BLaER1 treated with 17β-estradiol and CSF1 and Interleukin-3, amounts not matched to agents 10 nM and 100 nM (cell line): ENCODE measurements at regions not wholly inside any gene's neighbourhood (a gene's known extent, or its start where the extent isn't known, plus 50 kb on each side); places are given as distances from the start of the nearest gene placed in this dataset.
"Not testable (repeated sequence)": the region's sequence is repeated elsewhere in the genome, so short reads cannot be mapped to it uniquely, and the experiment has no call there.

Experiments
- H3K27ac ChIP-seq, 11 experiments: shearing (Covaris generic); formaldehyde crosslinking; 2 replicates each; pipeline ENCODE4 v1.8.1; 2022
- H3K27me3 ChIP-seq, 11 experiments: shearing (Covaris generic); formaldehyde crosslinking; 2 replicates each; pipeline ENCODE4 v1.8.1; 2022
- H3K36me3 ChIP-seq, 11 experiments: shearing (Covaris generic); formaldehyde crosslinking; 2 replicates each; pipeline ENCODE4 v1.8.1; 2022
- H3K4me1 ChIP-seq, 10 experiments: shearing (Covaris generic); formaldehyde crosslinking; 2 replicates each; pipeline ENCODE4 v1.8.1; 2022
- H3K4me2 ChIP-seq, 11 experiments: shearing (Covaris generic); formaldehyde crosslinking; 2 replicates each; pipeline ENCODE4 v1.8.1; 2022
- H3K4me3 ChIP-seq, 10 experiments: shearing (Covaris generic); formaldehyde crosslinking; 2 replicates each; pipeline ENCODE4 v1.8.1; 2022
- H3K9ac ChIP-seq, 11 experiments: shearing (Covaris generic); formaldehyde crosslinking; 2 replicates each; pipeline ENCODE4 v1.8.1; 2022
- H3K9me3 ChIP-seq, 11 experiments: shearing (Covaris generic); formaldehyde crosslinking; replicated peaks in 1 of 11; 2 replicates each; pipeline ENCODE4 v1.8.1; 2022
- H4K20me1 ChIP-seq, 11 experiments: shearing (Covaris generic); formaldehyde crosslinking; 2 replicates each; pipeline ENCODE4 v1.8.1; 2022
- Cebpa-rat ChIP-seq, 11 experiments: shearing (Covaris generic); IDR thresholded peaks; 2 replicates each; pipeline ENCODE4 v1.8.1; 2022

DNA sequence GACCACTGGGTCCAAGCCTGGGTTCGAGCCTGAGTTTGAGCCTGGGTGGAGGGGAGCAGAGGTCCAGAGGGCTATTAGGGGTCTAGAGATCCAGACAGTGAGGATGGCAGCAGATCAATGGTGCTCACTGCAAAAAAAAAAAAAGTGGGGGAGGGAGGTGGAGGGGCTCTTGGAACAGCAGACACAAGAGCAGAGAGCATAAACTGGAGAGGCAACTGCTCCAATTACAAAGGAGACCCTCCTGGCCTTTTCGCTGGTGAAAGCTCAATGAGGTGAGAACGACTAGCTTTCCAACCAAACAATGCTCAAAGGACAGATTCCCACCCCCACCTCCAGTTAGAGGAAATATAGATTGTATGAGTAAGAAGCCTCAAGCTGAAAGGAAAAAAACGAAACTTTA is 124.2 kb upstream of the TSPAN8 start:
- Histone ChIP-seq H3K27ac (no peak overlapping the region), H3K4me2 (no peak overlapping the region), H3K9ac (no peak overlapping the region), H3K36me3 (no peaks in the 10 kb centered on the region), H3K4me1 (no peaks in the 10 kb centered on the region), H3K9me3 (no peaks in the 10 kb centered on the region), H3K4me3 (no peak overlapping the region), H3K27me3 (no peaks in the 10 kb centered on the region), H4K20me1 (no peaks in the 10 kb centered on the region)
- no peak for TF ChIP-seq Cebpa-rat (IDR thresholded peaks at IDR 0.05)

DNA sequence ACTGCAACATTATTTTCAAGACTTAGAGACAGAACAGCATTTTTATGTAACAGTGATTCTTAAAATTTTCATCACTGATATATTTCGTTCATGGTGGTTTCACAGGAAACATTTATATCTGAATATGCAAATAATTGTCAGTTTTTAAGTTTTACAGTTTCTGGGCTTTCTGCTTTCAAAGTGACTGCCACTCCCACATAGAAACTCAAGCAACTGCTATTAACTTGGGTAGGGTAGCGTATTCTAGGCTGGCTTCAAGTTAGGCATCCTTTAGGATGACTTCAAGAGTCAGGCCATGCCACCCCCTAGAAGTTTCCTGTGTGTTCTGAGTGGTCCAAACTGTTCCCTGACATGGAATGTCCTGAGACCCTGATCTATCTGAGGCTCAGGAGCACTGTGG is 123.6 kb upstream of the TSPAN8 start:
- Histone ChIP-seq H3K9ac (no peak overlapping the region), H3K4me3 (no peak overlapping the region), H3K9me3 (no peaks in the 10 kb centered on the region), H3K27ac (no peak overlapping the region), H3K4me2 (no peak overlapping the region), H4K20me1 (no peaks in the 10 kb centered on the region), H3K36me3 (no peaks in the 10 kb centered on the region), H3K4me1 (no peaks in the 10 kb centered on the region), H3K27me3 (no peaks in the 10 kb centered on the region)
- no peak for TF ChIP-seq Cebpa-rat (IDR thresholded peaks at IDR 0.05)

DNA sequence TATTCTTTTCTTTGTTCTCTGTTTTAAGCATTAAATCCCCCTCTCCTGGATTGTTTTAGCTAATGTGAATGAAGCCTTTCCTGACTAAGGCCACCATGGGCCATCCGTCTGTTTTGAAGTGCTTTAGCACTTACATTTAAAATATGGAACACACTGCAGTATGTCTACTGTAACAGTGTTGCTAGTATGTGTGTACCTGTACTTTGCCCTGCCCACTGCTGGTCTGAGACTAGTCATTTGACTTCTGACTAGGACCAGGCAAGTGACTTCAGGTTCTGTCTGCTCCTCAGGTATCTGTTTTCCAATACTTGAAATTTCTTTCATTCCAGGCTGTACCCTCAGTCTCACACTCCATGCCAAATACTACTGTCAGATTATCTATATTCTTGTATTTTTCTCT is 120.1 kb upstream of the TSPAN8 start:
- no peak overlapping the region for H3K27ac ChIP-seq

DNA sequence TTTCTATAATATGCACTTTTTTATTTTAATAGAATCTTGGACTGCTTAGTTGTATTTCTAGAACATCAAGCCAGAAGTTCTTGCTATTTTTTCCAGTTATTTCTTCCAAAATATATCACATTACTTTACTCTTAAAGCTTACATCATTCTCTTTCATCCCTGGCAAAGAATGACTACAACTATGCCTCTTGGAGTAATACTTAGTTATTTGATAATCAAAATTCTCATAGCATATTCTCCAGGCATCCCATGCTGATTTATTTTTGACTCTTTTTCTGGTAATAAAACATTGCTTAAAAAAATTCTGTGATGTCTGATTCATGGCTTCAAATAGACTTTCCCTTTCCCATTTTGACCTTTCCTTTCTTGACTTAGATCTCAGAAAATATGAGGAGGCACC is 118.7 kb upstream of the TSPAN8 start:
- no peaks in the 10 kb centered on the region for H3K36me3 ChIP-seq
- TF ChIP-seq Cebpa-rat (IDR thresholded peaks at IDR 0.05): no peak
- no peaks in the 10 kb centered on the region for H3K9me3 ChIP-seq
- no peak overlapping the region for H3K27ac ChIP-seq
- no peaks in the 10 kb centered on the region for H3K4me1 ChIP-seq
- no peaks in the 10 kb centered on the region for H4K20me1 ChIP-seq
- no peaks in the 10 kb centered on the region for H3K27me3 ChIP-seq
- no peak overlapping the region for H3K4me2 ChIP-seq
- no peak overlapping the region for H3K4me3 ChIP-seq
- H3K9ac ChIP-seq: no peak overlapping the region

More for the DNA sequence above, 120.1 kb upstream of the TSPAN8 start:
- no peaks in the 10 kb centered on the region for H3K4me1 ChIP-seq
- H3K9ac ChIP-seq: no peak overlapping the region
- H3K27me3 ChIP-seq: no peaks in the 10 kb centered on the region
- H4K20me1 ChIP-seq: no peaks in the 10 kb centered on the region
- H3K4me3 ChIP-seq: no peak overlapping the region
- no peak overlapping the region for H3K4me2 ChIP-seq
- TF ChIP-seq Cebpa-rat (IDR thresholded peaks at IDR 0.05): no peak
- no peaks in the 10 kb centered on the region for H3K36me3 ChIP-seq
- H3K9me3 ChIP-seq: no peaks in the 10 kb centered on the region

DNA sequence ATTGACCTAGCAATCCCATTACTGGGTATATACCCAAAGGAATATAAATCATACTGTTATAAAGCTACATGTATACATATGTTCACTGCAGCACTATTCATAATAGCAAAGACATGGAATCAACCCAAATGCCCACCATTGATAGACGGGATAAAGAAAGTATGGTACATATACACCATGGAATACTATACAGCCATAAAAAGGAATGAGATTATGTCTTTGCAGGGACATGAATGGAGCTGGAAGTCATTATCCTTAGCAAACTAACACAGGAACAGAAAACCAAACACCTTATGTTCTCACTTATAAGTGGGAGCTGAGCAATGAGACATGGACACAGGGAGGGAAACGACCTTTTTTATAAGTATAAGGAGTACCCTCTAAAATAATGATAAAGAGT is 113.0 kb upstream of the TSPAN8 start:
- H3K4me2 ChIP-seq: not testable (repeated sequence)

DNA sequence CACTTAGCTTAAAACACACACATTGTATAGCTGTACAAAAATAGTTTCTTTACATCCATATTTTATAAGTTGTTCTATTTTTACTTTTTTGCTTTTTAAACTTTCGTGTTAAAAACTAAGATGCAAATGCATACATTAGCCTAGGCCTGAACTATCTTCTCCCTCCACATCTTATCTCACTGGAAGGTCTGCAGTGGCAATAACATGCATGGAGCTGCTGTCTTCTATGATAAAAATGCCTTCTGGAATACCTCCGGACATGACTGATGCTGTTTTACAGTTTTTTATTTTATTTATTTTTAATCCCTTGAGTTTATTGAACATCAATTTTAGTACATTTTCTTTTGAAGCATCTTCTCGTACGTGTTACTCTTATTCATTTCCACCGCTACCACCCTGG is 112.3 kb upstream of the TSPAN8 start:
- no peak overlapping the region for H3K27ac ChIP-seq
- H3K9ac ChIP-seq: no peak overlapping the region
- H3K4me2 ChIP-seq: no peak overlapping the region
- no peaks in the 10 kb centered on the region for H4K20me1 ChIP-seq
- H3K9me3 ChIP-seq: no peaks in the 10 kb centered on the region
- H3K4me1 ChIP-seq: no peaks in the 10 kb centered on the region
- no peaks in the 10 kb centered on the region for H3K36me3 ChIP-seq
- H3K27me3 ChIP-seq: no peaks in the 10 kb centered on the region
- TF ChIP-seq Cebpa-rat (IDR thresholded peaks at IDR 0.05): no peak
- H3K4me3 ChIP-seq: no peak overlapping the region

More for the DNA sequence above, 113.0 kb upstream of the TSPAN8 start:
- H3K9ac ChIP-seq, H3K27ac ChIP-seq, H3K4me3 ChIP-seq, H3K9me3 ChIP-seq, H4K20me1 ChIP-seq, H3K36me3 ChIP-seq, H3K27me3 ChIP-seq, H3K4me1 ChIP-seq: not testable (repeated sequence)

DNA sequence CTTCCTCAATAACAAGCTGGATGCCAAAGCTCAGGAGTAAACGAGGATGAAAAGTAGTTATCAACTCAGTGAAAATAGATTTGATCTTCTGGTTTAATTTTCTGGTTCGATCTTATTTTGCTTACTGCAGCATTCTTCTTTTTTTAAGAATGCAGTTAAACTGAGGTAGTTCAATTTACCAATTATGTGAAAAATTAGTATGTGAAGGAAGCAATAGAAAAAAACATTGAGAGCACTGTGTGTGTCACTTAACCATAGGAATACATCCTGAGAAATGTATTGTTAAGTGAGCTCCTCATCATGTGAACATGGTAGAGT is 111.4 kb upstream of the TSPAN8 start:
- no peaks in the 10 kb centered on the region for H3K4me1 ChIP-seq
- no peak overlapping the region for H3K9ac ChIP-seq
- TF ChIP-seq Cebpa-rat (IDR thresholded peaks at IDR 0.05): no peak
- H3K27me3 ChIP-seq: no peaks in the 10 kb centered on the region
- H3K9me3 ChIP-seq: no peaks in the 10 kb centered on the region
- no peaks in the 10 kb centered on the region for H3K36me3 ChIP-seq
- no peaks in the 10 kb centered on the region for H4K20me1 ChIP-seq
- no peak overlapping the region for H3K27ac ChIP-seq
- H3K4me3 ChIP-seq: no peak overlapping the region
- H3K4me2 ChIP-seq: no peak overlapping the region

DNA sequence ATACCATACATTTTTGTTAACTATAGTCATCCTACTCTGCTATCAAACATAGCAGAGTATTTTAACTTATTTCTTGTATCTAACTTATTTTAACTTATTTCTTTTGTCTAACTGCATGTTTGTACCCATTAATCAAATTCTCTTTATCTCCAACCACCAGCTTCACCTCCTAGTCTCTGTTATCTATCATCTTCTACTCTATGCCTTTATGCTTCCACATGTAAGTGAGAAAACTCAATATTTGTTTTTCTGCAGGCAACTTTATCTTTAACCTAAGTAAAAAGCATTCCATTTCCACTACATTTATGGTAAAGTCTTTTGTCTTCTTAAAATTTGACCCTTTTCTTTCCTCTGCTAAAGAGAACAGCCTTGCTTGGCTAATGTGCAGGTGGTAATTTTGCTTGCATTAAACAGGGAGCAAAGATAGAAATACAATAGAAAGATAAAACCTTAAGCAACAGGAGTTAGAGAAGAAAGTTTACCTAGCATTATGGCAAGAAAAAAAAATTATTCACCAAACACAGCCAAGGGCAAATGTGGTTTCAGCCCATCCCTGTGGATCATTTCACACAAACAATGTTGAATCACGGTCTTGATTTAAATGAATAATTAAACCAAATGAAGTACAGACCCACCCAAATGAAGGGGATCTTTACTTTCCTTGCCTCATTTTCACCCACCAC is 110.9 kb upstream of the TSPAN8 start:
- TF ChIP-seq Cebpa-rat (IDR thresholded peaks at IDR 0.05): no peak
- no peak overlapping the region for H3K4me2 ChIP-seq
- no peak overlapping the region for H3K27ac ChIP-seq
- H3K4me1 ChIP-seq: no peaks in the 10 kb centered on the region
- H3K36me3 ChIP-seq: no peaks in the 10 kb centered on the region
- H3K4me3 ChIP-seq: no peak overlapping the region
- no peaks in the 10 kb centered on the region for H3K27me3 ChIP-seq
- no peaks in the 10 kb centered on the region for H4K20me1 ChIP-seq
- H3K9me3 ChIP-seq: no peaks in the 10 kb centered on the region
- H3K9ac ChIP-seq: no peak overlapping the region

DNA sequence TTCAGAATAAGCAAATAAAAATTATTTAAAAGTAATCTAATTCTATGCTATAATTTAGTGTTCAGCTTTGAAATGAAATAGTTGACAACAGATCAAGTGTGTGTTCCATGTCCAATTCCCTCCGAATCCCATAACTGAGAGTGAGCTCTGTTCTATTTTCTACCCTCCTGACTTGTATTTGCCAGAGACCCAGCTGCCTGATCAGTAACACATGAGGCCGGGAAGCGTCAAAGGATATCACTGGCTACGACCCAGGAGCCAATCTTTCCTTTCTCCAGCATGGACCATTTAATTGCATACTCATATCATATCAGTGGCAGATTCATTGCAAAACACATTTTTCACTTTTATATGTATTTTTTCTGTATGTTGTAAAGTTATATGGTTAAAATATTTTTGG is 108.8 kb upstream of the TSPAN8 start:
- H3K27me3 ChIP-seq: no peaks in the 10 kb centered on the region
- TF ChIP-seq Cebpa-rat (IDR thresholded peaks at IDR 0.05): no peak
- H4K20me1 ChIP-seq: no peaks in the 10 kb centered on the region
- no peaks in the 10 kb centered on the region for H3K36me3 ChIP-seq
- no peak overlapping the region for H3K4me3 ChIP-seq
- no peaks in the 10 kb centered on the region for H3K9me3 ChIP-seq
- H3K9ac ChIP-seq: no peak overlapping the region
- H3K27ac ChIP-seq: no peak overlapping the region
- no peak overlapping the region for H3K4me2 ChIP-seq
- no peaks in the 10 kb centered on the region for H3K4me1 ChIP-seq

DNA sequence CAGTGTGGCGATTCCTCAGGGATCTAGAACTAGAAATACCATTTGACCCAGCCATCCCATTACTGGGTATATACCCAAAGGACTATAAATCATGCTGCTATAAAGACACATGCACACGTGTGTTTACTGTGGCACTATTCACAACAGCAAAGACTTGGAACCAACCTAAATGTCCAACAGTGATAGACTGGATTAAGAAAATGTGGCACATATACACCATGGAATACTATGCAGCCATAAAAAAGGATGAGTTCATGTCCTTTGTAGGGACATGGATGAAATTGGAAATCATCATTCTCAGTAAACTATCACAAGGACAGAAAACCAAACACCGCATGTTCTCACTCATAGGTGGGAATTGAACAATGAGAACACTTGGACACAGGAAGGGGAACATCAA is 107.9 kb upstream of the TSPAN8 start:
- not testable (repeated sequence) for H3K4me1 ChIP-seq, H3K27ac ChIP-seq, H3K27me3 ChIP-seq, H3K9me3 ChIP-seq, H4K20me1 ChIP-seq, H3K9ac ChIP-seq, H3K4me3 ChIP-seq, H3K36me3 ChIP-seq, H3K4me2 ChIP-seq

DNA sequence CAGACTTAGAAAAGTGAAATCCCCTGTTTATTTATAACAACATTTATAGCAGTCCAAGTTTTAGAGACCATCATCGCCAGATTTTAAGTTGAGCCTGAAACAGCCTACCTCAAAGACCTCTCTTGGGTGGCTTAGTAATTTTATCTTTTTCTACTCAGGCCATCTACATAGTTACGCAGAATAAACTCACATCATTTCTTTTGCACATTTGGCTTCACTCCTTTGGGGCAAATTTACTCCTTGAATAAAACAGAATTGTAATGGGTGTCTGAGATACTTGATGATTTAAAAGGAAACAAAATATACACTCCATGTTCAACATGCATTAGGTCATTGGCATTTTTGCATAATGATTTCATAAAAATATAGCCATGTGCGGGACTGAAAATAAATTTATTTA is 104.7 kb upstream of the TSPAN8 start:
- Histone ChIP-seq H3K9me3 (no peaks in the 10 kb centered on the region), H3K4me2 (no peak overlapping the region), H3K4me1 (no peaks in the 10 kb centered on the region), H3K27me3 (no peaks in the 10 kb centered on the region), H3K27ac (no peak overlapping the region), H3K36me3 (no peaks in the 10 kb centered on the region), H3K9ac (no peak overlapping the region), H3K4me3 (no peak overlapping the region), H4K20me1 (no peaks in the 10 kb centered on the region)
- no peak for TF ChIP-seq Cebpa-rat (IDR thresholded peaks at IDR 0.05)
